ENCODE measurements at regions not wholly inside any gene's neighbourhood (a gene's known extent, or its start where the extent isn't known, plus 50 kb on each side); places are given as distances from the start of the nearest gene placed in this dataset.

GRCh38 chr5:63141591-63141990 lies 563.0 kb downstream of the LRRC70 start:
- Mint-ChIP-seq H3K4me3 (no peak overlapping the region), H3K9me3 (no peaks in the 10 kb centered on the region), H3K36me3 (no peaks in the 10 kb centered on the region), H3K27ac (no peak overlapping the region), H3K27me3 (ENCODE audit: low read depth in 3 of 3) (no peaks in the 10 kb centered on the region), H3K4me1 (no peaks in the 10 kb centered on the region)
- H3K27me3 ChIP-seq (ENCODE audit: control insufficient read depth in 2 of 2, insufficient read depth in 2 of 2, low read length in 2 of 2) = no peaks in the 10 kb centered on the region
- H4K20me1 ChIP-seq (ENCODE audit: insufficient read depth, low read length) = no peaks in the 10 kb centered on the region
- H3K9me3 ChIP-seq (replicated peaks in 1 of 2; ENCODE audit: control insufficient read depth in 1 of 2, insufficient read depth in 1 of 2, low read length in 2 of 2) = no peaks in the 10 kb centered on the region
- no peak for DNase-seq
- no peak overlapping the region for H3K4me3 ChIP-seq (replicated peaks in 1 of 3; ENCODE audit: low read depth in 2 of 3, low read length in 3 of 3)
- no peaks in the 10 kb centered on the region for H3K36me3 ChIP-seq (replicated peaks in 1 of 2; ENCODE audit: control insufficient read depth in 1 of 2, insufficient read depth in 2 of 2, low read length in 2 of 2)
- intact Hi-C loops (cut with micrococcal nuclease) = no loop called here
- TF ChIP-seq CTCF (IDR thresholded peaks at IDR 0.05) = no peak
- no peak overlapping the region for H3K27ac ChIP-seq (ENCODE audit: low read depth in 1 of 2, low read length in 2 of 2)
- H3K79me2 ChIP-seq (ENCODE audit: insufficient read depth, low read length) = no peaks in the 10 kb centered on the region
- H2AFZ ChIP-seq (ENCODE audit: insufficient read depth, low read depth, low read length, poor library complexity, severe bottlenecking) = no peak overlapping the region
- no peak overlapping the region for H3K4me2 ChIP-seq (replicated peaks; ENCODE audit: extremely low read depth, low read length, poor library complexity, severe bottlenecking)
- H3K4me1 ChIP-seq (ENCODE audit: control insufficient read depth in 1 of 2, insufficient read depth in 2 of 2, low read length in 2 of 2) = no peaks in the 10 kb centered on the region
- no peak overlapping the region for H3K9ac ChIP-seq (ENCODE audit: insufficient read depth, low read length, poor library complexity, severe bottlenecking)

GRCh38 chr5:63135291-63135690 lies 556.7 kb downstream of the LRRC70 start:
- H3K4me3 ChIP-seq (replicated peaks in 1 of 3; ENCODE audit: low read depth in 2 of 3, low read length in 3 of 3) = no peak overlapping the region
- H4K20me1 ChIP-seq (ENCODE audit: insufficient read depth, low read length) = no peaks in the 10 kb centered on the region
- no peaks in the 10 kb centered on the region for H3K4me1 Mint-ChIP-seq
- H3K27me3 Mint-ChIP-seq (ENCODE audit: low read depth in 3 of 3) = no peaks in the 10 kb centered on the region
- no peak overlapping the region for H2AFZ ChIP-seq (ENCODE audit: insufficient read depth, low read depth, low read length, poor library complexity, severe bottlenecking)
- no peaks in the 10 kb centered on the region for H3K36me3 ChIP-seq (replicated peaks in 1 of 2; ENCODE audit: control insufficient read depth in 1 of 2, insufficient read depth in 2 of 2, low read length in 2 of 2)
- no peak overlapping the region for H3K4me3 Mint-ChIP-seq
- no peak overlapping the region for H3K4me2 ChIP-seq (replicated peaks; ENCODE audit: extremely low read depth, low read length, poor library complexity, severe bottlenecking)
- DNase-seq = no peak
- no peaks in the 10 kb centered on the region for H3K9me3 ChIP-seq (replicated peaks in 1 of 2; ENCODE audit: control insufficient read depth in 1 of 2, insufficient read depth in 1 of 2, low read length in 2 of 2)
- no peaks in the 10 kb centered on the region for H3K9me3 Mint-ChIP-seq
- H3K36me3 Mint-ChIP-seq = no peaks in the 10 kb centered on the region
- no peaks in the 10 kb centered on the region for H3K79me2 ChIP-seq (ENCODE audit: insufficient read depth, low read length)
- H3K9ac ChIP-seq (ENCODE audit: insufficient read depth, low read length, poor library complexity, severe bottlenecking) = no peak overlapping the region
- no CpG with 5 or more reads among the region's 4 CpGs for WGBS (ENCODE audit: insufficient coverage)
- H3K27ac Mint-ChIP-seq = no peak overlapping the region
- no peak for TF ChIP-seq CTCF (IDR thresholded peaks at IDR 0.05)
- no peak overlapping the region for H3K27ac ChIP-seq (ENCODE audit: low read depth in 1 of 2, low read length in 2 of 2)
- H3K4me1 ChIP-seq (ENCODE audit: control insufficient read depth in 1 of 2, insufficient read depth in 2 of 2, low read length in 2 of 2) = no peaks in the 10 kb centered on the region
- no peaks in the 10 kb centered on the region for H3K27me3 ChIP-seq (ENCODE audit: control insufficient read depth in 2 of 2, insufficient read depth in 2 of 2, low read length in 2 of 2)
- intact Hi-C loops (cut with micrococcal nuclease) = no loop called here

Measured in CD14-positive monocyte (primary cell).